Activated naive CD8-positive, alpha-beta T cell treated with anti-CD3 and anti-CD28 coated beads, Interleukin-2, amount 50 U/mL, for 24 hours (primary cell): ENCODE measurements at regions not wholly inside any gene's neighbourhood (a gene's known extent, or its start where the extent isn't known, plus 50 kb on each side); places are given as distances from the start of the nearest gene placed in this dataset.

ENCODE experiments used
- ATAC-seq: fragments of 150-1000 bp; cut with Tn5 transposase; one replicate; pipeline ENCODE4 v1.10.0; 2021
- DNase-seq: peaks from one replicate; pipeline ENCODE4 v3.0.0; 2021
- H3K27ac Mint-ChIP-seq: one replicate; pipeline ENCODE4 v1.8.0; 2021; ENCODE audit warnings: mild to moderate bottlenecking, mixed read lengths
- H3K27me3 Mint-ChIP-seq: one replicate; pipeline ENCODE4 v1.8.0; 2021; ENCODE audit warnings: mixed read lengths
- H3K36me3 Mint-ChIP-seq: one replicate; pipeline ENCODE4 v1.8.0; 2021; ENCODE audit warnings: low read depth, mixed read lengths
- H3K4me1 Mint-ChIP-seq: one replicate; pipeline ENCODE4 v1.8.0; 2021; ENCODE audit warnings: mixed read lengths
- H3K4me3 Mint-ChIP-seq: one replicate; pipeline ENCODE4 v1.8.0; 2021; ENCODE audit warnings: mild to moderate bottlenecking, moderate library complexity, mixed read lengths
- H3K9me3 Mint-ChIP-seq: one replicate; pipeline ENCODE4 v1.8.0; 2021; ENCODE audit warnings: mixed read lengths

- Mint-ChIP-seq H3K4me3 (no peak overlapping the region), H3K9me3 (no peaks in the 10 kb centered on the region), H3K36me3 (no peaks in the 10 kb centered on the region), H3K27ac (no peak overlapping the region), H3K27me3 (no peaks in the 10 kb centered on the region), H3K4me1 (no peaks in the 10 kb centered on the region)
- ATAC-seq (no peak), DNase-seq (no peak)
These were observed 1159.8 kb upstream of the MIR17HG start for GRCh38 chr13:90187478-90188350.

GRCh38 chr13:90188351-90188636, 1159.2 kb upstream of the MIR17HG start:
- Mint-ChIP-seq H3K4me3 (no peak overlapping the region), H3K36me3 (no peaks in the 10 kb centered on the region), H3K27me3 (no peaks in the 10 kb centered on the region), H3K9me3 (no peaks in the 10 kb centered on the region), H3K4me1 (no peaks in the 10 kb centered on the region), H3K27ac (no peak overlapping the region)
- ATAC-seq (no peak), DNase-seq (no peak)

GRCh38 chr13:90197722-90198121, 1149.8 kb upstream of the MIR17HG start:
- peaks cover 12% of the 10 kb centered on the region for H3K9me3 Mint-ChIP-seq
- no peak overlapping the region for H3K27ac Mint-ChIP-seq
- no peaks in the 10 kb centered on the region for H3K27me3 Mint-ChIP-seq
- DNase-seq: no peak
- no peaks in the 10 kb centered on the region for H3K36me3 Mint-ChIP-seq
- no peak for ATAC-seq
- no peak overlapping the region for H3K4me3 Mint-ChIP-seq
- H3K4me1 Mint-ChIP-seq: no peaks in the 10 kb centered on the region

GRCh38 chr13:90201202-90201601, 1146.3 kb upstream of the MIR17HG start:
- H3K27ac Mint-ChIP-seq: no peak overlapping the region
- peaks cover 22% of the 10 kb centered on the region for H3K9me3 Mint-ChIP-seq
- H3K36me3 Mint-ChIP-seq: no peaks in the 10 kb centered on the region
- no peaks in the 10 kb centered on the region for H3K4me1 Mint-ChIP-seq
- no peak overlapping the region for H3K4me3 Mint-ChIP-seq
- DNase-seq (no peak), ATAC-seq (no peak)
- no peaks in the 10 kb centered on the region for H3K27me3 Mint-ChIP-seq

- DNase-seq (no peak), ATAC-seq (no peak)
- Mint-ChIP-seq H3K4me3 (no peak overlapping the region), H3K36me3 (no peaks in the 10 kb centered on the region), H3K9me3 (peaks cover 22% of the 10 kb centered on the region), H3K27ac (no peak overlapping the region), H3K27me3 (no peaks in the 10 kb centered on the region), H3K4me1 (no peaks in the 10 kb centered on the region)
These were observed 1145.6 kb upstream of the MIR17HG start for GRCh38 chr13:90201676-90202460.

GRCh38 chr13:90205081-90205480, 1142.4 kb upstream of the MIR17HG start:
- no peaks in the 10 kb centered on the region for H3K27me3 Mint-ChIP-seq
- no peak overlapping the region for H3K4me3 Mint-ChIP-seq
- no peaks in the 10 kb centered on the region for H3K4me1 Mint-ChIP-seq
- no peaks in the 10 kb centered on the region for H3K36me3 Mint-ChIP-seq
- DNase-seq (no peak), ATAC-seq (no peak)
- H3K27ac Mint-ChIP-seq: no peak overlapping the region
- H3K9me3 Mint-ChIP-seq: peaks cover 34% of the 10 kb centered on the region

- peaks cover 35% of the 10 kb centered on the region for H3K9me3 Mint-ChIP-seq
- no peak overlapping the region for H3K27ac Mint-ChIP-seq
- H3K36me3 Mint-ChIP-seq: no peaks in the 10 kb centered on the region
- no peak overlapping the region for H3K4me3 Mint-ChIP-seq
- DNase-seq: no peak
- no peaks in the 10 kb centered on the region for H3K27me3 Mint-ChIP-seq
- no peaks in the 10 kb centered on the region for H3K4me1 Mint-ChIP-seq
- no peak for ATAC-seq
These were observed 1141.6 kb upstream of the MIR17HG start for GRCh38 chr13:90205911-90206310.

- H3K27me3 Mint-ChIP-seq: no peaks in the 10 kb centered on the region
- DNase-seq (no peak), ATAC-seq (no peak)
- H3K36me3 Mint-ChIP-seq: no peaks in the 10 kb centered on the region
- H3K4me1 Mint-ChIP-seq: no peaks in the 10 kb centered on the region
- H3K27ac Mint-ChIP-seq: no peak overlapping the region
- no peak overlapping the region for H3K4me3 Mint-ChIP-seq
- H3K9me3 Mint-ChIP-seq: peaks cover 13% of the 10 kb centered on the region
These were observed 1130.2 kb upstream of the MIR17HG start for GRCh38 chr13:90217275-90217674.

- H3K4me1 Mint-ChIP-seq: no peaks in the 10 kb centered on the region
- H3K4me3 Mint-ChIP-seq: no peak overlapping the region
- ATAC-seq (no peak), DNase-seq (no peak)
- no peaks in the 10 kb centered on the region for H3K36me3 Mint-ChIP-seq
- H3K27ac Mint-ChIP-seq: no peak overlapping the region
- no peaks in the 10 kb centered on the region for H3K27me3 Mint-ChIP-seq
- peaks cover 3% of the 10 kb centered on the region for H3K9me3 Mint-ChIP-seq
These were observed 1124.7 kb upstream of the MIR17HG start for GRCh38 chr13:90222758-90223157.

GRCh38 chr13:90230311-90230710, 1117.2 kb upstream of the MIR17HG start:
- DNase-seq: no peak
- Mint-ChIP-seq H3K4me3 (no peak overlapping the region), H3K4me1 (no peaks in the 10 kb centered on the region), H3K9me3 (peaks cover 8% of the 10 kb centered on the region), H3K27me3 (no peaks in the 10 kb centered on the region), H3K27ac (no peak overlapping the region), H3K36me3 (no peaks in the 10 kb centered on the region)
- ATAC-seq: no peak

- ATAC-seq: no peak
- H3K4me1 Mint-ChIP-seq: no peaks in the 10 kb centered on the region
- H3K9me3 Mint-ChIP-seq: peaks cover 12% of the 10 kb centered on the region
- H3K4me3 Mint-ChIP-seq: no peak overlapping the region
- DNase-seq: no peak
- H3K36me3 Mint-ChIP-seq: no peaks in the 10 kb centered on the region
- no peaks in the 10 kb centered on the region for H3K27me3 Mint-ChIP-seq
- no peak overlapping the region for H3K27ac Mint-ChIP-seq
These were observed 1115.2 kb upstream of the MIR17HG start for GRCh38 chr13:90232291-90232690.

GRCh38 chr13:90233933-90234672, 1113.4 kb upstream of the MIR17HG start:
- Mint-ChIP-seq H3K27me3 (no peaks in the 10 kb centered on the region), H3K27ac (no peak overlapping the region), H3K36me3 (no peaks in the 10 kb centered on the region), H3K9me3 (peaks cover 15% of the 10 kb centered on the region), H3K4me1 (no peaks in the 10 kb centered on the region), H3K4me3 (no peak overlapping the region)
- ATAC-seq (no peak), DNase-seq (no peak)

GRCh38 chr13:90237852-90238251, 1109.6 kb upstream of the MIR17HG start:
- ATAC-seq: no peak
- H3K9me3 Mint-ChIP-seq: peaks cover 11% of the 10 kb centered on the region
- H3K27ac Mint-ChIP-seq: no peak overlapping the region
- no peaks in the 10 kb centered on the region for H3K36me3 Mint-ChIP-seq
- no peak overlapping the region for H3K4me3 Mint-ChIP-seq
- DNase-seq: no peak
- H3K27me3 Mint-ChIP-seq: no peaks in the 10 kb centered on the region
- no peaks in the 10 kb centered on the region for H3K4me1 Mint-ChIP-seq

GRCh38 chr13:90238413-90238812, 1109.1 kb upstream of the MIR17HG start:
- no peak for ATAC-seq
- H3K9me3 Mint-ChIP-seq: peaks cover 11% of the 10 kb centered on the region
- H3K4me1 Mint-ChIP-seq: no peaks in the 10 kb centered on the region
- H3K36me3 Mint-ChIP-seq: no peaks in the 10 kb centered on the region
- H3K4me3 Mint-ChIP-seq: no peak overlapping the region
- H3K27ac Mint-ChIP-seq: no peak overlapping the region
- H3K27me3 Mint-ChIP-seq: no peaks in the 10 kb centered on the region
- no peak for DNase-seq

- no peak overlapping the region for H3K4me3 Mint-ChIP-seq
- no peak overlapping the region for H3K27ac Mint-ChIP-seq
- H3K27me3 Mint-ChIP-seq: no peaks in the 10 kb centered on the region
- H3K36me3 Mint-ChIP-seq: no peaks in the 10 kb centered on the region
- ATAC-seq (no peak), DNase-seq (no peak)
- peaks cover 11% of the 10 kb centered on the region for H3K9me3 Mint-ChIP-seq
- no peaks in the 10 kb centered on the region for H3K4me1 Mint-ChIP-seq
These were observed 1108.4 kb upstream of the MIR17HG start for GRCh38 chr13:90239130-90239529.
